Activated CD4-positive, alpha-beta T cell treated with anti-CD3 and anti-CD28 coated beads, Interleukin-2, Interleukin-4, amounts not matched to agents 100 ng/mL and 50 ng/mL, durations not matched to agents 16 hours and 8 hours (primary cell): ENCODE measurements at regions not wholly inside any gene's neighbourhood (a gene's known extent, or its start where the extent isn't known, plus 50 kb on each side); places are given as distances from the start of the nearest gene placed in this dataset.
"Not testable (repeated sequence)": the region's sequence is repeated elsewhere in the genome, so short reads cannot be mapped to it uniquely, and the experiment has no call there.

Experiments used
- DNase-seq: peaks from one replicate; pipeline ENCODE4 v3.0.0-alpha.2; 2020; ENCODE audit warnings: low spot score

- DNase-seq = no peak
These were observed 210.8 kb upstream of the PLD5 start for GRCh38 chr1:242735323-242735722.

- DNase-seq = no peak
These were observed 206.9 kb upstream of the PLD5 start for GRCh38 chr1:242731446-242731845.

GRCh38 chr1:242728696-242729095 lies 204.2 kb upstream of the PLD5 start:
- DNase-seq = no peak

GRCh38 chr1:242723044-242723716 lies 198.7 kb upstream of the PLD5 start:
- DNase-seq = no peak

- DNase-seq = no peak
These were observed 194.5 kb upstream of the PLD5 start for GRCh38 chr1:242718967-242719366.

- DNase-seq = no peak
These were observed 187.8 kb upstream of the PLD5 start for GRCh38 chr1:242712248-242712647.

GRCh38 chr1:242710847-242711246 lies 186.3 kb upstream of the PLD5 start:
- no peak for DNase-seq

GRCh38 chr1:242710286-242710685 lies 185.8 kb upstream of the PLD5 start:
- no peak for DNase-seq

GRCh38 chr1:242703467-242703866 lies 179.0 kb upstream of the PLD5 start:
- DNase-seq = no peak

GRCh38 chr1:242692988-242693387 lies 168.5 kb upstream of the PLD5 start:
- no peak for DNase-seq

GRCh38 chr1:242691610-242691945 lies 167.1 kb upstream of the PLD5 start:
- DNase-seq = no peak

- no peak for DNase-seq
These were observed 166.5 kb upstream of the PLD5 start for GRCh38 chr1:242690849-242691609.

GRCh38 chr1:242689378-242689777 lies 164.9 kb upstream of the PLD5 start:
- no peak for DNase-seq

GRCh38 chr1:242674951-242675645 lies 150.6 kb upstream of the PLD5 start:
- no peak for DNase-seq

- no peak for DNase-seq
These were observed 149.2 kb upstream of the PLD5 start for GRCh38 chr1:242673652-242674051.

- DNase-seq = not testable (repeated sequence)
These were observed 148.7 kb upstream of the PLD5 start for GRCh38 chr1:242673165-242673564.

- DNase-seq = no peak
These were observed 145.5 kb upstream of the PLD5 start for GRCh38 chr1:242670019-242670418.

- DNase-seq = no peak
These were observed 138.4 kb upstream of the PLD5 start for GRCh38 chr1:242662886-242663285.

GRCh38 chr1:242653772-242654171 lies 129.3 kb upstream of the PLD5 start:
- not testable (repeated sequence) for DNase-seq

- no peak for DNase-seq
These were observed 127.3 kb upstream of the PLD5 start for GRCh38 chr1:242651817-242652216.

- DNase-seq = no peak
These were observed 117.0 kb upstream of the PLD5 start for GRCh38 chr1:242641461-242641860.

- no peak for DNase-seq
These were observed 114.6 kb upstream of the PLD5 start for GRCh38 chr1:242639104-242639503.

GRCh38 chr1:242634732-242635131 lies 110.2 kb upstream of the PLD5 start:
- no peak for DNase-seq
